AG09309 (cell line): ENCODE measurements at regions not wholly inside any gene's neighbourhood (a gene's known extent, or its start where the extent isn't known, plus 50 kb on each side); places are given as distances from the start of the nearest gene placed in this dataset.

ENCODE experiments used
- DNase-seq: peaks from one replicate; pipeline ENCODE4 v3.0.0-alpha.2; 2010; ENCODE audit warnings: low read depth
- H3K4me3 ChIP-seq: 2 replicates; pipeline ENCODE4 v1.5.1; 2011; ENCODE audit warnings: mild to moderate bottlenecking, low read depth, low read length, moderate library complexity; ENCODE audit not compliant: control insufficient read depth
- CTCF ChIP-seq: IDR thresholded peaks from 2 replicates; pipeline ENCODE4 v1.5.1; 2011; ENCODE audit warnings: mild to moderate bottlenecking, low read depth, low read length, inconsistent platforms; ENCODE audit not compliant: insufficient read depth, control insufficient read depth; ENCODE audit errors: missing control alignments

- no peak for DNase-seq
- no peak overlapping the region for H3K4me3 ChIP-seq
Measured at GRCh38 chr18:43442571-43442970, 165.3 kb upstream of the SYT4 start.

GRCh38 chr18:43465483-43465882, 188.2 kb upstream of the SYT4 start:
- no peak overlapping the region for H3K4me3 ChIP-seq
- DNase-seq: no peak
- no peak for TF ChIP-seq CTCF

More at GRCh38 chr18:43442571-43442970, 165.3 kb upstream of the SYT4 start:
- no peak for TF ChIP-seq CTCF

- TF ChIP-seq CTCF: no peak
- no peak overlapping the region for H3K4me3 ChIP-seq
- no peak for DNase-seq
Measured at GRCh38 chr18:43471873-43472272, 194.6 kb upstream of the SYT4 start.

- no peak overlapping the region for H3K4me3 ChIP-seq
- no peak for DNase-seq
- no peak for TF ChIP-seq CTCF
Measured at GRCh38 chr18:43481069-43481468, 203.8 kb upstream of the SYT4 start.

GRCh38 chr18:43482136-43482535, 204.8 kb upstream of the SYT4 start:
- no peak for TF ChIP-seq CTCF
- H3K4me3 ChIP-seq: no peak overlapping the region
- DNase-seq: no peak

GRCh38 chr18:43482600-43482999, 205.3 kb upstream of the SYT4 start:
- no peak overlapping the region for H3K4me3 ChIP-seq
- no peak for TF ChIP-seq CTCF
- DNase-seq: no peak

GRCh38 chr18:43484710-43485109, 207.4 kb upstream of the SYT4 start:
- no peak for TF ChIP-seq CTCF
- DNase-seq: no peak
- no peak overlapping the region for H3K4me3 ChIP-seq
